GM12878 (cell line): ENCODE measurements at regions not wholly inside any gene's neighbourhood (a gene's known extent, or its start where the extent isn't known, plus 50 kb on each side); places are given as distances from the start of the nearest gene placed in this dataset.

ENCODE experiments used
- BCL11A ChIP-seq: IDR thresholded peaks from 2 replicates; pipeline ENCODE4 v1.6.1; 2011; ENCODE audit warnings: low read depth, low read length
- CHD2 ChIP-seq: IDR thresholded peaks from 2 replicates; pipeline ENCODE4 v1.6.1; 2011; ENCODE audit warnings: low read depth, low read length, improper control_type of control experiment, borderline replicate concordance
- CTCF ChIP-seq, 3 experiments: IDR thresholded peaks in 2 of 3; conservative IDR thresholded peaks in 1 of 3; 2 replicates each; pipeline ENCODE4 v1.5.1; 2011; ENCODE audit warnings: low read depth in 3 of 3, low read length in 3 of 3, mild to moderate bottlenecking in 3 of 3, control low read depth in 2 of 3, moderate library complexity in 2 of 3, inconsistent platforms in 1 of 3, mixed read lengths in 1 of 3; ENCODE audit not compliant: control insufficient read depth in 2 of 3, insufficient read depth in 1 of 3; ENCODE audit errors: extremely low read depth in 1 of 3
- EP300 ChIP-seq, 2 experiments: fragments of 150-350 bp in 1 of 2; IDR thresholded peaks; 2 replicates each; pipeline ENCODE4 v1.6.1; 2011 to 2012; ENCODE audit warnings: low read depth in 2 of 2, low read length in 2 of 2, borderline replicate concordance in 1 of 2, improper control_type of control experiment in 1 of 2, inconsistent platforms in 1 of 2; ENCODE audit not compliant: control insufficient read depth in 1 of 2
- NFIC ChIP-seq: IDR thresholded peaks from 2 replicates; pipeline ENCODE4 v1.6.1; 2012; ENCODE audit warnings: low read depth, mild to moderate bottlenecking, inconsistent platforms, low read length, moderate library complexity
- NR2C2 ChIP-seq: IDR thresholded peaks from 2 replicates; pipeline ENCODE4 v1.6.1; 2011; ENCODE audit warnings: borderline replicate concordance, low read depth; ENCODE audit not compliant: control insufficient read depth, insufficient read length
- SIN3A ChIP-seq: IDR thresholded peaks from 2 replicates; pipeline ENCODE4 v1.6.1; 2012; ENCODE audit warnings: low read depth, low read length, improper control_type of control experiment
- TF ChIP-seq, protein P1 (sequence below): IDR thresholded peaks from 2 replicates; pipeline ENCODE4 v1.6.1; 2012; ENCODE audit warnings: low read depth, low read length, improper control_type of control experiment

- no peak for TF ChIP-seq EP300 (IDR thresholded peaks at IDR 0.05; ENCODE audit: borderline replicate concordance in 1 of 2, control insufficient read depth in 1 of 2, low read depth in 2 of 2, low read length in 2 of 2)
- TF ChIP-seq SIN3A = no peak
- TF ChIP-seq, protein P1, sequence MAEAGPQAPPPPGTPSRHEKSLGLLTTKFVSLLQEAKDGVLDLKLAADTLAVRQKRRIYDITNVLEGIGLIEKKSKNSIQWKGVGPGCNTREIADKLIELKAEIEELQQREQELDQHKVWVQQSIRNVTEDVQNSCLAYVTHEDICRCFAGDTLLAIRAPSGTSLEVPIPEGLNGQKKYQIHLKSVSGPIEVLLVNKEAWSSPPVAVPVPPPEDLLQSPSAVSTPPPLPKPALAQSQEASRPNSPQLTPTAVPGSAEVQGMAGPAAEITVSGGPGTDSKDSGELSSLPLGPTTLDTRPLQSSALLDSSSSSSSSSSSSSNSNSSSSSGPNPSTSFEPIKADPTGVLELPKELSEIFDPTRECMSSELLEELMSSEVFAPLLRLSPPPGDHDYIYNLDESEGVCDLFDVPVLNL = no peak
- TF ChIP-seq CTCF (IDR thresholded peaks at IDR 0.05 in 2 of 3, conservative IDR thresholded peaks at IDR 0.05 in 1 of 3; ENCODE audit: control insufficient read depth in 2 of 3, extremely low read depth in 1 of 3, insufficient read depth in 1 of 3, low read depth in 3 of 3, low read length in 3 of 3) = no peak
- TF ChIP-seq BCL11A = no peak
- TF ChIP-seq CHD2 = no peak
- TF ChIP-seq NFIC = no peak
- TF ChIP-seq NR2C2 = no peak
Observed at GRCh38 chr19:56974556-56975207, 134.2 kb upstream of the PEG3 start.
